Fibroblast of lung (primary cell): ENCODE measurements at regions not wholly inside any gene's neighbourhood (a gene's known extent, or its start where the extent isn't known, plus 50 kb on each side); places are given as distances from the start of the nearest gene placed in this dataset.
A peak's percentile ranks its signal among the peaks of the same experiment; 100 is the strongest.

Source experiments
- DNase-seq, 2 donors: peaks; one replicate each; pipeline versions ENCODE4 v3.0.0 to v3.0.0-alpha.2; 2010; ENCODE audit warnings: low read depth in 2 of 2
- H2AFZ ChIP-seq: 2 replicates; pipeline ENCODE4 v1.5.1; 2012; ENCODE audit warnings: low read length, control low read depth, inconsistent platforms
- H3K27ac ChIP-seq: 2 replicates; pipeline ENCODE4 v1.5.1; 2011; ENCODE audit warnings: low read length, control low read depth; ENCODE audit not compliant: insufficient read depth
- H3K27me3 ChIP-seq: 2 replicates; pipeline ENCODE4 v1.5.1; 2011; ENCODE audit warnings: mild to moderate bottlenecking, low read length; ENCODE audit not compliant: control insufficient read depth, insufficient read depth
- H3K36me3 ChIP-seq: 2 replicates; pipeline ENCODE4 v1.5.1; 2011; ENCODE audit warnings: low read length; ENCODE audit not compliant: control insufficient read depth, insufficient read depth
- H3K4me1 ChIP-seq: 2 replicates; pipeline ENCODE4 v1.5.1; 2011; ENCODE audit warnings: low read length; ENCODE audit not compliant: control insufficient read depth, insufficient read depth; ENCODE audit errors: extremely low read depth
- H3K4me2 ChIP-seq: 2 replicates; pipeline ENCODE4 v1.5.1; 2011; ENCODE audit warnings: low read length, control low read depth; ENCODE audit not compliant: insufficient read depth; ENCODE audit errors: extremely low read depth
- H3K4me3 ChIP-seq, 4 experiments: fragments of 200-600 bp in 1 of 4; sonication (generic) in 1 of 4; replicated peaks in 1 of 4; 2 replicates each; pipeline ENCODE4 v1.5.1; 2011 to 2016; ENCODE audit warnings: low read length in 4 of 4, low read depth in 3 of 4, mild to moderate bottlenecking in 3 of 4, control low read depth in 2 of 4, inconsistent platforms in 1 of 4, mixed read lengths in 1 of 4; ENCODE audit not compliant: insufficient read depth in 1 of 4; ENCODE audit errors: control extremely low read depth in 1 of 4
- H3K79me2 ChIP-seq: 2 replicates; pipeline ENCODE4 v1.5.1; 2012; ENCODE audit warnings: mild to moderate bottlenecking, low read length, inconsistent platforms; ENCODE audit not compliant: control insufficient read depth, insufficient read depth
- H3K9ac ChIP-seq: 2 replicates; pipeline ENCODE4 v1.5.1; 2011; ENCODE audit warnings: mild to moderate bottlenecking, low read length, control low read depth; ENCODE audit not compliant: insufficient read depth
- H3K9me3 ChIP-seq: 2 replicates; pipeline ENCODE4 v1.5.1; 2012; ENCODE audit warnings: low read depth, low read length; ENCODE audit not compliant: control insufficient read depth, insufficient read depth
- H4K20me1 ChIP-seq: 2 replicates; pipeline ENCODE4 v1.5.1; 2011; ENCODE audit warnings: low read length; ENCODE audit not compliant: control insufficient read depth, insufficient read depth; ENCODE audit errors: extremely low read depth
- CTCF ChIP-seq, 2 donors: IDR thresholded peaks in 1 of 2; conservative IDR thresholded peaks in 1 of 2; 1 replicate in 1 of 2; 2 replicates in 1 of 2; pipeline ENCODE4 v1.5.1; 2011 to 2012; ENCODE audit warnings: low read length in 2 of 2, control low read depth in 1 of 2, inconsistent platforms in 1 of 2, low read depth in 1 of 2, mild to moderate bottlenecking in 1 of 2
- EZH2 ChIP-seq: IDR thresholded peaks from 2 replicates; pipeline ENCODE4 v1.5.1; 2012; ENCODE audit warnings: low read length, control low read depth, mild to moderate bottlenecking; ENCODE audit errors: missing control alignments

DNA sequence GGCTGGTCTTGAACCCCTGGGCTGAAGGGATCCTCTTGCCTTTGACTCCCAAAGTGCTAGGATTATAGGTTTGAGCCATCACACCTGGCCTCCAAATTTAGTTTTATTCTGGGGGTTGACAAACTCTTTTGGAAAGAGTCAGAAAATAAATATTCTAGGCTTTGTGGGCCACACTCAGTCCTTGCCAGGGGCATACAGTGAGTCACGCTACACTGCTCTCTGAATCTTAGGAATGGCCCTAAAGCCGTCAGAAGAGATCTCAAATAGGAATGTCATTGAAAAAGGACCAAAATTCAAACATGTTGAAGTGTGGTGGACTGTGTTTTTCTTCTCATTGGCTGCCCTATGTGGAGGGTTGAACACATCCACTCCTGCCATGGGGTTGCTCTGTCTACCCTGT lies 127.7 kb upstream of the BASP1 start:
- H3K4me1 ChIP-seq: no peaks in the 10 kb centered on the region
- DNase-seq: peak in 1 of 2 donors; percentile 71
- no peak overlapping the region for H3K4me3 ChIP-seq
- H3K9me3 ChIP-seq: no peaks in the 10 kb centered on the region
- H3K9ac ChIP-seq: no peak overlapping the region
- H3K27me3 ChIP-seq: no peaks in the 10 kb centered on the region
- no peaks in the 10 kb centered on the region for H4K20me1 ChIP-seq
- H2AFZ ChIP-seq: no peak overlapping the region
- no peak overlapping the region for H3K4me2 ChIP-seq
- no peaks in the 10 kb centered on the region for H3K79me2 ChIP-seq
- no peak for TF ChIP-seq EZH2
- no peak for TF ChIP-seq CTCF (conservative IDR thresholded peaks at IDR 0.05 in 1 of 2, IDR thresholded peaks at IDR 0.05 in 1 of 2; ENCODE audit: low read depth in 1 of 2, low read length in 2 of 2)
- H3K36me3 ChIP-seq: no peaks in the 10 kb centered on the region
- H3K27ac ChIP-seq: no peak overlapping the region

DNA sequence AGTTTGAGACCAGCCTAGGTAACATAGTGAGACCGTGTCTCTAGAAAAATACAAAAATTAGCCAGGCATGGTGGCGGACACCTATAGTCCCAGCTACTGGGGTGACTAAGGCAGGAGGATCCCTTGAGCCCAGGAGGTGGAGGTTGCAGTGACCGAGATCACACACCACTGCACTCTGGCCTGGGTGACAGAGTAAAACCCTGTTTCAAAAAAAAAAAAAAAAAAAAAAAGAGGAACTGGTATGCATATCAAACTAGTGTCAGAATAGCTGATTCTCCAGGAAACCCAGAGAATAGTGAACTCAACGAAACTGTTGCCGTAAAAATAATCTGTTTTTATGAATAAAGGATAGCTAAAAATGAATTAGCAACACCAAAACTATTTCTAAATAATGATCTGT lies 126.6 kb upstream of the BASP1 start:
- no peaks in the 10 kb centered on the region for H3K4me1 ChIP-seq
- H3K4me3 ChIP-seq: no peak overlapping the region
- H3K36me3 ChIP-seq: no peaks in the 10 kb centered on the region
- TF ChIP-seq CTCF (conservative IDR thresholded peaks at IDR 0.05 in 1 of 2, IDR thresholded peaks at IDR 0.05 in 1 of 2; ENCODE audit: low read depth in 1 of 2, low read length in 2 of 2) (no peak), EZH2 (no peak)
- H2AFZ ChIP-seq: no peak overlapping the region
- H3K27me3 ChIP-seq: no peaks in the 10 kb centered on the region
- H3K4me2 ChIP-seq: no peak overlapping the region
- H4K20me1 ChIP-seq: no peaks in the 10 kb centered on the region
- DNase-seq: no peak
- no peaks in the 10 kb centered on the region for H3K9me3 ChIP-seq
- H3K79me2 ChIP-seq: no peaks in the 10 kb centered on the region
- H3K9ac ChIP-seq: no peak overlapping the region
- H3K27ac ChIP-seq: no peak overlapping the region

- Histone ChIP-seq H3K4me1 (no peaks in the 10 kb centered on the region), H3K4me3 (no peak overlapping the region), H3K27me3 (no peaks in the 10 kb centered on the region), H3K9me3 (no peaks in the 10 kb centered on the region), H3K9ac (no peak overlapping the region), H3K4me2 (no peak overlapping the region), H3K79me2 (no peaks in the 10 kb centered on the region), H4K20me1 (no peaks in the 10 kb centered on the region), H3K27ac (no peak overlapping the region), H3K36me3 (no peaks in the 10 kb centered on the region), H2AFZ (no peak overlapping the region)
- DNase-seq: peak in 1 of 2 donors; percentile 22
- no peak for TF ChIP-seq CTCF (conservative IDR thresholded peaks at IDR 0.05 in 1 of 2, IDR thresholded peaks at IDR 0.05 in 1 of 2; ENCODE audit: low read depth in 1 of 2, low read length in 2 of 2)
- no peak for TF ChIP-seq EZH2
These were observed 122.6 kb upstream of the BASP1 start for GRCh38 chr5:17094830-17095229.
